A673 (cell line): ENCODE measurements at regions not wholly inside any gene's neighbourhood (a gene's known extent, or its start where the extent isn't known, plus 50 kb on each side); places are given as distances from the start of the nearest gene placed in this dataset.

Experiments
- BruUV-seq: library from RNA; stranded (reverse); fragments of 400-500 nt; replicated peaks from 2 replicates; lab custom pipeline; 2021; lab: Mats Ljungman, UMichigan
- CTCF ChIA-PET: fragments of 300-600 bp; sonication (Branson Sonifier 250); formaldehyde crosslinking; loops from one replicate; lab custom pipeline; 2022; ENCODE audit warnings: antibody characterized with exemption; lab: Charles Lee
- POLR2A ChIA-PET: fragments of 300-600 bp; sonication (Branson Sonifier 250); formaldehyde crosslinking; loops from one replicate; lab custom pipeline; 2022; ENCODE audit warnings: antibody characterized with exemption; ENCODE audit not compliant: low non-redundant PET; lab: Charles Lee
- DNase-seq: peaks from one replicate; pipeline ENCODE4 v3.0.0-alpha.2; 2015; ENCODE audit warnings: low spot score
- H3K27ac ChIP-seq: fragments of 200-600 bp; sonication (generic); 2 replicates; pipeline ENCODE4 v1.5.1; 2016; ENCODE audit warnings: mixed run types, low read depth, mild to moderate bottlenecking, mixed read lengths, antibody characterized with exemption, low read length; ENCODE audit not compliant: poor library complexity, severe bottlenecking
- H3K27me3 ChIP-seq: fragments of 200-600 bp; sonication (generic); replicated peaks from 2 replicates; pipeline ENCODE4 v1.6.1; 2017; ENCODE audit warnings: mixed run types, low read depth, mild to moderate bottlenecking, mixed read lengths, antibody characterized with exemption, low read length; ENCODE audit not compliant: insufficient read depth, poor library complexity
- H3K36me3 ChIP-seq: fragments of 200-600 bp; sonication (generic); 2 replicates; pipeline ENCODE4 v1.6.1; 2016; ENCODE audit warnings: mixed run types, mild to moderate bottlenecking, mixed read lengths, antibody characterized with exemption, low read length; ENCODE audit not compliant: insufficient read depth, poor library complexity, severe bottlenecking
- H3K4me1 ChIP-seq: fragments of 200-600 bp; sonication (generic); 2 replicates; pipeline ENCODE4 v1.6.1; 2017; ENCODE audit warnings: mixed run types, mild to moderate bottlenecking, mixed read lengths, antibody characterized with exemption, low read length; ENCODE audit not compliant: insufficient read depth, poor library complexity, severe bottlenecking
- H3K4me3 ChIP-seq: fragments of 200-600 bp; sonication (generic); 2 replicates; pipeline ENCODE4 v1.5.1; 2016; ENCODE audit warnings: low read depth, mixed run types, mild to moderate bottlenecking, mixed read lengths, low read length; ENCODE audit not compliant: poor library complexity, severe bottlenecking
- H3K9me3 ChIP-seq: fragments of 200-600 bp; sonication (generic); 2 replicates; pipeline ENCODE4 v1.6.1; 2016; ENCODE audit warnings: mixed run types, low read depth, mild to moderate bottlenecking, mixed read lengths, antibody characterized with exemption, low read length; ENCODE audit not compliant: poor library complexity, severe bottlenecking
- EZH2 ChIP-seq: fragments of 200-600 bp; sonication (generic); IDR thresholded peaks from 2 replicates; pipeline ENCODE4 v1.6.1; 2017; ENCODE audit warnings: borderline replicate concordance, low read depth, mild to moderate bottlenecking, mixed read lengths, antibody characterized with exemption, low read length; ENCODE audit not compliant: poor library complexity, severe bottlenecking
- intact Hi-C: fragments of 100-400 bp; cut with micrococcal nuclease; formaldehyde crosslinking; loops from one replicate; pipeline ENCODE4 v1.10.0; 2022; ENCODE audit not compliant: unreplicated experiment
- TF ChIP-seq, protein P1 (sequence below): fragments of 300-800, 200-600 bp; sonication (generic); conservative IDR thresholded peaks from 2 replicates; pipeline ENCODE4 v1.5.1; 2017; ENCODE audit warnings: low read depth, mild to moderate bottlenecking, antibody characterized with exemption, low read length, moderate library complexity, mixed read lengths

GRCh38 chr2:15681089-15681885 lies 89.6 kb downstream of the DDX1 start:
- no peak for DNase-seq
- no peaks in the 10 kb centered on the region for H3K9me3 ChIP-seq
- intact Hi-C loops: no loop called here
- no peak overlapping the region for H3K4me3 ChIP-seq
- no peaks in the 10 kb centered on the region for H3K27me3 ChIP-seq
- TF ChIP-seq, protein P1, sequence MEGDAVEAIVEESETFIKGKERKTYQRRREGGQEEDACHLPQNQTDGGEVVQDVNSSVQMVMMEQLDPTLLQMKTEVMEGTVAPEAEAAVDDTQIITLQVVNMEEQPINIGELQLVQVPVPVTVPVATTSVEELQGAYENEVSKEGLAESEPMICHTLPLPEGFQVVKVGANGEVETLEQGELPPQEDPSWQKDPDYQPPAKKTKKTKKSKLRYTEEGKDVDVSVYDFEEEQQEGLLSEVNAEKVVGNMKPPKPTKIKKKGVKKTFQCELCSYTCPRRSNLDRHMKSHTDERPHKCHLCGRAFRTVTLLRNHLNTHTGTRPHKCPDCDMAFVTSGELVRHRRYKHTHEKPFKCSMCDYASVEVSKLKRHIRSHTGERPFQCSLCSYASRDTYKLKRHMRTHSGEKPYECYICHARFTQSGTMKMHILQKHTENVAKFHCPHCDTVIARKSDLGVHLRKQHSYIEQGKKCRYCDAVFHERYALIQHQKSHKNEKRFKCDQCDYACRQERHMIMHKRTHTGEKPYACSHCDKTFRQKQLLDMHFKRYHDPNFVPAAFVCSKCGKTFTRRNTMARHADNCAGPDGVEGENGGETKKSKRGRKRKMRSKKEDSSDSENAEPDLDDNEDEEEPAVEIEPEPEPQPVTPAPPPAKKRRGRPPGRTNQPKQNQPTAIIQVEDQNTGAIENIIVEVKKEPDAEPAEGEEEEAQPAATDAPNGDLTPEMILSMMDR: no peak
- TF ChIP-seq EZH2: no peak
- no peak overlapping the region for H3K27ac ChIP-seq
- no peaks in the 10 kb centered on the region for H3K4me1 ChIP-seq
- BruUV-seq: no TSS peak
- ChIA-PET POLR2A (no interaction called here), CTCF (no interaction called here)
- H3K36me3 ChIP-seq: no peaks in the 10 kb centered on the region

GRCh38 chr2:15682354-15682753 lies 90.7 kb downstream of the DDX1 start:
- CTCF ChIA-PET: no interaction called here
- H3K4me1 ChIP-seq: no peaks in the 10 kb centered on the region
- no peak for TF ChIP-seq EZH2
- TF ChIP-seq, protein P1: no peak
- no peaks in the 10 kb centered on the region for H3K9me3 ChIP-seq
- intact Hi-C loops: no loop called here
- POLR2A ChIA-PET: no interaction called here
- no peak overlapping the region for H3K27ac ChIP-seq
- no peak overlapping the region for H3K4me3 ChIP-seq
- H3K36me3 ChIP-seq: no peaks in the 10 kb centered on the region
- no TSS peak for BruUV-seq
- no peak for DNase-seq
- H3K27me3 ChIP-seq: no peaks in the 10 kb centered on the region

DNA sequence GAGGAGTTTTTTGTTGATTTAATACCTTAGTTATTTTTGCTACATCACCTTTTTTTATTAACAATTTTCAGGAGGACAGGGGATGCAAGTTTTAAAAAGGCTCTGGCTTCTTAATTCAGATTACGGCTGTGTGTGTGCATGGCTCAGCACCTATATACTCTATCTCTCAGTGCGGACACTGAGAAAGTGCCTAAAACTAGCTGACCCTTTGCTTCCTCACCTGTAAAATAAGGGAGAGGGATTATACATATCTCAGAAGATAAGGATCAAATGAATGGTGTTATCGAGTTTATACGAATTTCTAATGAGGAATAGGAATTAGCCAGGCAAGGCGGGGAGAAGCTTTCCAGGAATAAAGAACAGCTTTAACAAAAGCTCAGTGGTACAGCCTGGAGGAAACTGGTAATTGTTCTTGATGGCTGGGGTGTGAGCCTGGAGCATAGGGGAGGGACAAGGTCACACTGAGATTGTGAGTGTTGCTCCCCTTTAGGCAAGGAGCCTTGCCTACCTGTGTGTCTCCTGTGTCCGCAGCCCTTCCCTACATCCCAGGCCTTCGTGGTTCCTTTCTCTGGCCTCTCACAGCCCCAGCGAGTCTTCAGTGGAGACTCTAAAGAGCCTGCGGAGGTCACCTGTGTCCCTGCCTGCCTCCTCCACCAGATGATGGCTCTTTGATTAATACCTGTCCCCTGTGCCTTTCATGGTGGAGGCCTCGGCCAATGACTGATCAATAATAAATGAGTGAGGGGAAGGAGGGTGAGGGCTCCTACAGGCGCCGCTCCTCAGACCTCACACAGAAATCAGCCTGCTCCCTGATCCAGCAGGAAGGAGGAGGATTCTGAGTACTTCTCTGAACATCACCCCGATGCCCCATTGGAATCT lies 92.7 kb downstream of the DDX1 start:
- H3K9me3 ChIP-seq: no peaks in the 10 kb centered on the region
- intact Hi-C loops: no loop called here
- TF ChIP-seq, protein P1: no peak
- TF ChIP-seq EZH2: no peak
- ChIA-PET CTCF (no interaction called here), POLR2A (no interaction called here)
- H3K36me3 ChIP-seq: no peaks in the 10 kb centered on the region
- no peak for DNase-seq
- no TSS peak for BruUV-seq
- H3K27me3 ChIP-seq: peaks cover 8% of the 10 kb centered on the region
- no peak overlapping the region for H3K27ac ChIP-seq
- no peak overlapping the region for H3K4me3 ChIP-seq
- H3K4me1 ChIP-seq: no peaks in the 10 kb centered on the region
